HG03045 (cell line): ENCODE measurements at regions not wholly inside any gene's neighbourhood (a gene's known extent, or its start where the extent isn't known, plus 50 kb on each side); places are given as distances from the start of the nearest gene placed in this dataset.

Source experiments
- ATAC-seq: cut with Tn5 transposase; IDR thresholded peaks from one replicate; pipeline ENCODE4 v1.9.1; 2021; ENCODE audit warnings: mild to moderate bottlenecking, moderate library complexity; ENCODE audit not compliant: unreplicated experiment

DNA sequence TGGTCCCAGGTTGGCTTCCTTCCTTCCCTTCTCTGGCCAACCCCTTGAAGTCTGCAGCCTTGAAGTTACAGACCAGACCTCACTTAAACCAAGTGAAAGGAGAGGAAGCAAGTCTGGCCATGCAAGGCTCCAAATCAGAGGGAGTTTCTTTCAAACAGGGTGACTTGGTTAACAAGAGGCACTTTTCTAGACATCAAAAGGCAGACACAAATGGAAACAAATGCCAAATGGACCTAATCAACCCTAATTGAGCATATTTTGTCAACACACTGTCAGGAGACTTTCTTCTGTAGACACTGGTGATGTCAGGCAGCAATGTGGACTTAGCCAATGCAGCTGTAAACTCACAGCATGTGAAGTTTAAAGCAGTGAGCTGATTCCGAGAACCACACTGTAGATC lies 282.7 kb upstream of the FZD8 start:
- ATAC-seq: no peak

DNA sequence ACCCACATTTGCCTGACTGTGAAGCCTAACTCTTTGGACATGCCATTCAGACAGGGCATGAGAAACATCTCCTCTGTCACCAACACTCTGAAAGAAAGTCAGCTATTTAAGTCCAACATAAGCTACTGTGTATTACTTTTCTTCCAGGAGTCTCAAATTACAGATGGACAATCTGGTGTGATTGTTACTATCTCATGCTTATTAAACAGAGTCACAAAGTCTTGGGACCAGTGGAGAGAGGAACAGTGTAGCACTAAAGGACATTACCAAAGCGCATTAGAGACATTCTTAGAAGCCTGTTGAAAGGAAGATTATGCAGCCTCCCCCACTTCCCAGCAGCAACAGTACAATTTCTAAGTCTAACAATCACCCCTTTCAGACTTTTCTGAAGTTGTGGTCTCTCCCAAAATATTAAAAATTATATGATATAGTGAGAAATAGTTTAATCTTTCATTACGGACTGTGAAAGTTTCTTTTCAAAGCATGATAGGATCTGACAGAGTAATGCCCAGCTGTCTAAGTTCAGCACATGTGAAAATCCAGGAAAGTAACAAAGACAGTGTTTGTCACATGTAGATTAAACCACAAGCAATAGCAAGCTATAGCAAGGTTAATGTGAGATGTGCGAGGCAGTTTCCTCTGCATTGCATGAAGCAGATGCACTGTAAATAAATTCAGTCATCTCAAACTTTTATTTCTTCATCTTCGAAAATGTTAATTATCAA lies 280.9 kb upstream of the FZD8 start:
- ATAC-seq: no peak

DNA sequence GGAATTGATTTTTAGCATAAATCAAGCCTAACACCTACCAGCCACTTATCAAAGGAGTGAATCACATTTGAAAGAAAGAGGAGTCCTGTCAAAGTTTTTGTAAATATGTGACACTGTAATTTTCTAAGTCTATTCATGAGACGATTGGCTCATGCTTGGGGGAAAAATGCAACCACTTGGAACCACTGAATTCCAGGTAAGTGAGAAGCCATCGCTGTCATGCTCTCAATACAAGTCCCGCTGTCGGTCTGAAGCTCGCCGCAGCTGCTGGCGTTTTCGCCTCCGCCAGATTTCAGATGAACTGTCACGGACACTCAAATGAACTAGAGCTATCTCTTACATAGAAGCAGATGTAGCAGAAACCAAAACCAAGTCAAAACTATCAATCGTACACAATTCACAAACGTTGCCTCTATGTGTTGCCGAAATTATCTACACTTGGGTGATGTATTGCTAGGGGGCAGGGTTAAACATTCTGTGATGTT lies 279.8 kb upstream of the FZD8 start:
- no peak for ATAC-seq

DNA sequence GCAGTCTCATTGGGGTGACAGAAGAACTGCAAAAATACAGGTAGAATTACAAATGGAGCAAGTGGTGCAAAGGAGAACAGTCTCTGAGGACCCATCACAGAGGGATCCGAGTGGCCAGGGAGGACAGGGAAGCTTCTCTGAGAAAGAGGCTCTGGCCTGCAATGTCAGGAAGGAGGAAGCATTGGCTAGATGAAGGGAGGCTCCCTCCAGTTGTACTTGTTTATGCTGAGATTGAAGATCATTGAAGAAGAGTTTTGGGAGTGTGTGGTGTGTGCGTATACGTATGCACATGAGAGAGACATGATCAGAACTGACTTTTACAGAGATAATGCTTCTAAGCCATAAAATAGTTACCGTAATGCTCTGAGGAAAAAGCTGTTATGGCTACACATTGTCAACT lies 274.7 kb upstream of the FZD8 start:
- no peak for ATAC-seq

GRCh38 chr10:35913628-35914027 lies 271.5 kb upstream of the FZD8 start:
- no peak for ATAC-seq

GRCh38 chr10:35912615-35913569 lies 270.8 kb upstream of the FZD8 start:
- ATAC-seq: no peak

DNA sequence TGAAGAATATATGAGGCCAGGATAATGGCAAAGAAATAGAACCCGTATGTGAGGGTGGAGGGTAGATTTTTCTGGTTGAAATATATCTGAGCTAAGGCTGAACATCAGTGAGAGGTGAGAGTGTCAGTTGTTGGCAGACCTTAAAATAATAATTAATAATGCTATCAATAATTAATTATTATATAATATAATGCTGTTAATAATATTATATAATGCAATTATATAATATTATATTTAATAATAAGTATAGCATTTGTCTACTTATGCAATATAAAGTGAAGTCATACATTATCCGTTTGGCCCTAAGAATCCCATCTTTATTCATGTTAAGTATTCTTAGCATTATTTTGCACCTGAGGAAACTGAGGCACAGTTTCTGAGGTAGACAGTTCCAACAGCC lies 269.9 kb upstream of the FZD8 start:
- no peak for ATAC-seq

- no peak for ATAC-seq
These were observed 269.1 kb upstream of the FZD8 start for GRCh38 chr10:35911233-35911632.

DNA sequence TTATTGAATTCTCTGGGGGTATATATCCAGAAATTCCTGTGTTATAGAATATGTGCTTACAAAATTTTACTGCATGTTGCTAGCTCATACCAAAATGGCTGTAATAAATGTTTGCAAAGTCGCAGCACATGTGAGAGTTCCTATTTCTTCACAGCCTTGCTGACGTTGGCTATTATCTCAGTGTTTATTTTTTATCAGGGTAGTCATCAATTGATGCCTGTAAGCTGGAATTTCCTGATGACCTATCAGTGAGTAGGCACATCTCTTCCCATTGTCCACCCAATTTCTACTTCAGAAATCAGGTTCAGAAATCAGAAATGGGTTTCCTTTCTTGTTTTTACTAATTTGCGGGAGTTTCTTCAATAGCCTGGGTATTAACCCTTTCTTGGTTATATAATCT lies 268.1 kb upstream of the FZD8 start:
- ATAC-seq: no peak

DNA sequence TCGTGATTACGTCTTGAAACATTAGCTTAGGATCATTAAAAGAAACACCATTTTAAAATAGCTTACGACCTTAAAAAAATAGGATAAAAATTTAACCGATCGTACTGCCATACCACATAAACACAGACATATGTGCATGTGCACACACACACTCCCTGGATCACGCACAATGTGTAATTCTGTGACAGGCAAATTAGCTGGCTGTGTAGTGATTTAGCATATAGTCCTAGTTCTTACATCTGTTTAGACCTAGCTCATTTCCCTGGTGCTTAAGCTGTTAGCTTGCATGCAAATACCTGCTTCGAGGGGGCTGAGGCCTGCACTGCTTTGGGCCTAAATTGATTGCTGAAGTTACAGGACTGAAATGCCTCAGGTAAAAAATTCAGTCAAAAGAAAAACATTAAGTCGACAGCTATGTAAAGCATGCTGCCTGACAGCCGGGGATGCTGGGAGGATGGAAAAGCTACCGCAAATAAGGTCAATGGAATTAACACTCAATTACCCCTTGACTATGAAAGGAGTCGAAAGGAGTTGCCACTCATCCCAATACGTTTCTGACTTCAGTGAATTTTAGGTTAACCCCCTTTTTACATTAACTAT lies 267.1 kb upstream of the FZD8 start:
- ATAC-seq: no peak

- ATAC-seq: no peak
These were observed 266.4 kb upstream of the FZD8 start for GRCh38 chr10:35908451-35908850.

DNA sequence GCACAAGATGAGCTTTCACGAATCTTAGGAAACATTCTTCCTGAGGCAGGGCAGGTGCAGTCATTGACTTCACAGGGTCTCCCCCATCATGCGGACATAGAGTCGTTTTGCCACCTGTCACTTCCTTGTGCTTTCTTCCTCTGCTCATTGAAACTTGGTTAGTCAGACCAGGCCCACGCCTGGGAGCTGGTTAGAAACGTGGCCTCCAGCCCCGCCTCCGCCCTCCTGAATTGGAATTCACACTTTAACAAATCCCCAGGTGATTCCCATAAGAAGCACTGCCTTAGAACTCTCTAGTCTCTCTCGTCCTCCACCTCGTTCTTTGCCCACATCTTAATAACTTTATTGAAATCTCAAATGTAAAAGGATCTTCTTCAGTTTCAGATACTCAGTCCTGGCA lies 265.5 kb upstream of the FZD8 start:
- ATAC-seq: no peak

- ATAC-seq: no peak
These were observed 264.1 kb upstream of the FZD8 start for GRCh38 chr10:35906155-35906554.

GRCh38 chr10:35903021-35903420 lies 260.9 kb upstream of the FZD8 start:
- ATAC-seq: no peak

DNA sequence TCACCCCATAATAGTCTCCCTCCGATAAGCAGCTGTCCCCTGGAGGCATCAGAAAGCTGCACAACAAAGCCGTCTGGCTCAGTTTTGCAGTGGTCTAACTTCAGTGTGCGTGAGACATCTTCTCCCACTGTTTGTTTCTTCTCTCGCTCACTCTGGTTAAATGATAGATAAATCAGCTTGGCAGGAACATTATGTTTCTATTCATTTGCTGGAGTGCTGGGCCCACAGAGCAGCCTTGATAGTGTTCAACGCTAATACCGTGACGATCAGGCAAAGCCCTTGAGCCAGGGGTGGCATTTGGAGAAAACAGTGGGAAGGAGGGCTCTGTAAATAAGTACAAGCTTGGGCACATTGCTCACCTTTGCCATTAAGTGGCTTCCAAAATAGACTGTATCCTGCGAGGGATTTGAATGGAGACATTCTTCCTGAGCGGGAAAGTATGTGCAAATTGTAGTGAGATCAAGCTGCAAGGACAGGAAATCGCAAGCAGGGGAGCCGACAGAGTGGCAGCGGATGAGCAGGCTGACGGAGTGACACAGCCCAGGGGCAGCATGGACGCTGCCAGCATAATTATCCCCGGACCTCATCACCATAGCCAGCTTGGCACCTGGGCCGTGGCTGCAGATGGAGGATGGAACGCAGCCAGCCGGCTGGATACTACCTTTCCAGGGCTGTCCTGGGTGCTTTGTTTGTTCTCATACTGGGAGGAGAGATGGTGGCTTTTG lies 256.8 kb upstream of the FZD8 start:
- no peak for ATAC-seq

DNA sequence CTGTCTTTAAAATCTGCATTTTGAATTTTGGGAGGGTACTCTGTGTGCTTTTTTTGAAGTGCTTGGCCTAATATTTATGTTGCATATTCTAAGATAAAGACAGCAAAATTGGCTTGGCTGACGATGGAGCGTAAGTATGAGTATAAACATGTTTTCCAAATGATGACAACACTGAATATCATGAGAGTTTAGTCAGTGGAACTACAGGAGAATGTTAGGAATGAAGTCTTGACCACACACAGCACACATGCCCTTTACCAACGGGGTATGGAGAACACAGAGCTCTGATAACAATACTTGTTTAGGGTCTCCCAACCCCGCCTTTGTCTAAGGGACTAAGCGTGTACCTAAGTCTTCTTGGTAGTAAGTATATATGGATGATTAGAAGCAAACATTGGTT lies 253.9 kb upstream of the FZD8 start:
- ATAC-seq: no peak

- no peak for ATAC-seq
These were observed 253.2 kb upstream of the FZD8 start for GRCh38 chr10:35895331-35895730.

GRCh38 chr10:35892526-35892925 lies 250.4 kb upstream of the FZD8 start:
- ATAC-seq: no peak

DNA sequence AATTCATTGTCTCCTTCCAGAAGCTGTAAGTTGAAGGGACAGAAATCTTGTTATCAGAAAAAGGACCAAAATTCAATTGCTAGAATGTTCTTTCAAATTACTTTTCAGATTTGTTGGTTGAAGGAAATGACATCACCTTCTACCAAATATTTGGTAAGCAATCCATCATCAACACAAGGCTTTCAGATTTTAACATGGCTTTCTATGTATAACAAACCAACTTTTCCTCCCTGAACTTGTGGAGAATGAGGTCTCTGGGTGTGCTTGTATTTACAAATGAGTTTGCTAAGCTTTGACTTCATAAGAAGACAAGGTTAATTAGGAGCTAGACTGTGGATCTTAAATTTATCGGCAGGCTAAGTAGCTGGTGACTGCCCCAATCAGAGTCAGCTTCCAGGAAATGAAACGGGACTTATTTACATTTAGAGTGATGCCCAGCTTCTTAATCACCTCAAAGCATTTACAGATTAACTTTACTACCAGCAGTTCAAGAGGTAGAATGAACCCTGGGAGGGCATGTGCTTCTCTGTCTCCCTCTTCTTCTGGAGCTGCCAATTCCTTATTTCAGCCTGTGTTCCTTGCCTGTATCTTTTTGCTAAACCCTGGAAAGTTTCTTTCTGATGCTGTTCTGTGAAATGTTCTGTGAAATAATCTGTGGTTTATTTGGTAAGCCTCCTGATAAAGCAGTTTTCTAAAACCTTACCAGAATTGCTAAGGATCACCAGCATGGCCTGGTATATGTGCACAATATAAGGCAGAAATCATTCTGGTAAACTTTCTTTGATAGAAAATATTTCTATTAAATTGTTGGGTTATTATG lies 248.8 kb upstream of the FZD8 start:
- no peak for ATAC-seq
